Left kidney (tissue), 1 donor: ENCODE measurements at regions not wholly inside any gene's neighbourhood (a gene's known extent, or its start where the extent isn't known, plus 50 kb on each side); places are given as distances from the start of the nearest gene placed in this dataset.
"Not testable (repeated sequence)": the region's sequence is repeated elsewhere in the genome, so short reads cannot be mapped to it uniquely, and the experiment has no call there.

ENCODE experiments used
- DNase-seq: peaks from one replicate; pipeline ENCODE4 v3.0.0-alpha.2; 2013

DNA sequence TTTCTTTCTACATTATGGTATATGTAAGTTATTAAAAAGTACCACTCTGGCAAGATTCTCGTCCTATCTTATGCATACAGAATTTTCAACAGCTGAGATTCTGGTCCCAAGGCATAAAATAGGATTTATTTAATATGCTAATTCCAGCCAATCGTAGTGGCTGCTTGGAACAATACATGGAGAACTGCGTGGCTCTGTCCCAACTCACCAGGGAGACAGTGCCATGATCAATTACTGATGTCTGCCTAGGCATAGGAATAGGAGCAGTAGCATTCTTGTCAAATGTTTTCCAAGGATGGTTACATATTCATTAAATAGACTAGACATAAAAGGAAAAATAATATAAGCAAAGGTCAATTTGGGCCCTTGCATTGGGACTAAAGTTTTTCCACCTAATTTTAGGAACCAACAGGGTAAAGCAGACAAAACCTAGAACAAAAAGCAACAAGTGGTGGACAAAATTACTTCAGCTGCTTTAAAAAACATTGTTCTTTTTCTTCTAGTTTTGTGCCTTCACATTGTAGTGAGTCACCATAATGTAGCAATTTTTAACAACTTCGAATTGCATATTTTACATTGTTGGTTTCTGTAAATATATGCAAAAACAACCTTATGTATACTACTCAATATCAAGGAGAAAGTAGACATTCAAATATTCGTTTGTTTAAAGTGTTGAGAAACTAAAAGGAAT, 232.8 kb upstream of the ATP5MC3 start:
- DNase-seq, result no peak

DNA sequence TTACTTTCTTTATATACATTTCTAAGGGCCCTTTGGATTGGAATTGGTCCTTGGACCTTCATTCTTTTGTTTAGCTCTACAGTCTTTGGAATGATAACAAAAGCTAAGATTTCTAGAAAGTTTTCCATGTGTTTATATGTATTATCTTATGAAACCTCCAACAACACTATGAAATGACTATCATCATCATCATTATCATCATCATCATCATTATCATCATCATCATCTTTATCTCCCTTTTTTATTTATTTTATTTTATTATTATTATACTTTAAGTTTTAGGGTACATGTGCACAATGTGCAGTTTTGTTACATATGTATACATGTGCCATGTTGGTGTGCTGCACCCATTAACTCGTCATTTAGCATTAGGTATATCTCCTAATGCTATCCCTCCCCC, 229.4 kb upstream of the ATP5MC3 start:
- not testable (repeated sequence) for DNase-seq

GRCh38 chr2:175404839-175405238, 223.3 kb upstream of the ATP5MC3 start:
- no peak for DNase-seq

DNA sequence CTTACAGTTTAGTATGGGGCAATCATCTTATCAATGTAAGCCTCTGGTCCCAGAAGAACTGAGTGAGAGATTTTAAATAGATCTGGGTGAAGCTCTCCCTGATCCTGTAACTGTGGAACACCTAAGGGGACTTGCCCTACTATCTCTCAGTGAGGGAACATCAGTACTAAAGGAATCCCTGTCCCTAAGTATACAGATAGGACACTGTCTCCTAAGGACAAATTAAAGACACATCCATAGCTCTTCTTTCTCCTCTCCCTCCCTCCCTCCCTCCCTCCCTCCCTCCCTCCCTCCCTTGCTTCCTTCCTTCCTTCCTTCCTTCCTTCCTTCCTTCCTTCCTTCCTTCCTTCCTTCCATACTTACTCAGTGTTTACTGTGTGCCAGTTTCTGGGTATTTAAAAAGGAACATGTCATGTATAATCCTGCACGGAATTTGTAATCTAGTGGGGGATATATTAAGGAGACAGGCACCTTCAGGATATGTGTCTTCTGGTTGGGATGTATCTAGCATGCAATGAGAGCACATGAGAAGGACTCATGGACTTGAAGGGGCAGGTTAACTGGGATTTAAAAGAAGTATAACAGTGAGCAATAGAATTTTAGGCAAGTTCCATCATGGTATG, 222.2 kb upstream of the ATP5MC3 start:
- no peak for DNase-seq

DNA sequence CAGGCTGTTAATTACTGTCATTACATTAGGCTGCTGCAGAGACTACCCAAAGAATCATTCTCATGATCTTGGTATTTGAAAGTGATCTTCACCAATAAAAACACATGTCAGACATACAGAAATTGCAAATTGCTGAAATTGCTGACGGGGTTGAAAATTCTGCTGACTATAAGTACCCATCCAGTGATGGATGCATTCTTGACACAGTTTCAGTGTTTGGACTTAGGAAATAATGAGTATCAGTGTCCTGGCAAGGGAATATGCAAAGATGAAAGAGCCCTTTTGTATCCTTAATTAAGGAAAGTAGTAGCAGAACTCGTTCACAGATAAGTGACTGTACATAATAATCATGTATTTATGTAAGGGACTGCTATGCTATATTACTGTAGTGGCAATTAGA, 221.1 kb upstream of the ATP5MC3 start:
- no peak for DNase-seq

DNA sequence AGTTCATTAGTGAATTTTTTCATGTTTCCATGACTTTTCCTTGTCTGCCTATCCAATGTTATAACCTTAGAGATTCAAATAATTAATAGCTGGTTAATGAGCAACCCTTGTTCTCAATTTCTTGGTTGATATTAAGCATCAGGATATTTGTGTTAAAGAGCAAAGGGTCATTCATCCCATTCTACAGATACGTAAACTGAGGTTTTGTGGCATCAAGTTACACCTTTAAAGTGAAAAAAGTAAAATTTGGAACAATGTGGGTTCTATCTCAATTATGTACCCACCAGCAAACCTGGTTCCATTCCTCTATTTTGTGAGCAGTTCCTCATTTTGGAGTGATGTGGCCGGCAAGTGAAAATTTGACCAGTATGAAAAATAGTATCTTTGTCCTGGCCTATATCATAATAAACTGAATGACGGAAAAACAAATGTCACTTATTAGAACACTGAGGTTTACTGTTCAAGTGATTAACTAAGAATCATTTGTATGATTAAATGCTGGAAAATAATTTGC, 220.5 kb upstream of the ATP5MC3 start:
- DNase-seq, result no peak

- no peak for DNase-seq
Observed at GRCh38 chr2:175400975-175401374, 219.5 kb upstream of the ATP5MC3 start.

DNA sequence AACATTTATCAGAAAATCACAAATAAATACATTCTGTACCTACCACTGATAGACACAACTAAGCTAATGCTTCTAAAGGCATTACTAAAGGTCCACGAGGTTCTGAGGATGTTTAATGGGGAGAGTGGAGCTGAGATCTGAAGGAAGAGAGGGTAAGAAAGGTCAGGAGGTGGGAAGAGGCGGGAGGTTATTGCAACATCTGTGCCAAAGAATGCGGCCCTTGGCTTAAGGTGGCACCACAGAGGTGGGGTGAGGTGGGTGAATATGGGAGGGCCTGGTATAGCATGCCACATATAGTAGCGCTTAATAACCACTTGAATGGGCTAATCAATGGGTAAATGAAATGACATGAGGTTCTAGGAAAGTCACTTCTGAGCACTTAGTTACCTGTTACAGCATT, 217.8 kb upstream of the ATP5MC3 start:
- no peak for DNase-seq

- no peak for DNase-seq
Observed at GRCh38 chr2:175398848-175399247, 217.3 kb upstream of the ATP5MC3 start.

GRCh38 chr2:175396696-175397095, 215.2 kb upstream of the ATP5MC3 start:
- no peak for DNase-seq

GRCh38 chr2:175393851-175394250, 212.3 kb upstream of the ATP5MC3 start:
- DNase-seq, result no peak

GRCh38 chr2:175383286-175383685, 201.8 kb upstream of the ATP5MC3 start:
- no peak for DNase-seq

DNA sequence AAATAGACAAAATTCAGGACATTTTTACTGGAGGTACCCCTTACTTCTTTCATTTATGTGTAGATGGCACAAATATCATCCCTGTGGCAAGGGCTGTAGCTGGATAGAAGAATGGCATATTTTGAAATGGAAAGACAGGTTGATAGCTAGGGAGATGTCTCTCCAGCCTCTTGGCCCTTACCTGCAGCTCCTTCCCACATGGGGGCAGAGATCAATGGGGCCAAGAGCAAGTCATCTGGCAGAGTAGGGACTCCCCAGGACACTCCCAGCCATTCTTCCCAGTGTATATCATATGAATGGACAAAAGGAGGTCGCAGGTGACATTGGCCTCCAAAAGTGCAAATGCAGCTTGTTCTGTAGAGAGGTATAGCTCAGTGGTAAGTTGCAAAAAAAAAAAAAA, 192.2 kb upstream of the ATP5MC3 start:
- DNase-seq, result no peak

- DNase-seq, result no peak
Observed at GRCh38 chr2:175372704-175373701, 191.5 kb upstream of the ATP5MC3 start.

DNA sequence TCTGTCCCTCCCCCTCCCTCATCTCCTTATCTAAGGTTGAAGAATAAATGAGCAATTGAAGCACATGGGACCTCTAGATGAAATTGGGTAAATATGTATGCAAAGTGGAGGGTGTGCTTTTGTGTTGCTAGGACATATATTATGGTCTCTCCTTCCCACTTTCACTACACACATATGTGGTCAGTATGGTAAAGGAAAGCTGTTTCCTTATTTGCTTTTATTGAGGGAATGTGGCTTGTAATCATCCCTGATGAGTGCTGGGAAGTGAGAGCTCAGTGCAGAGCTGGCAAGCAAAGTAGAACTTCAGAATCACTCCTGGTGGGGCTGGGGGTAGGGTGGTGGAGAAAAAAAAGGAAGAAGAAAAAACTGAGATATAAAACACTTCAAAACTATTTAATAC, 189.9 kb upstream of the ATP5MC3 start:
- no peak for DNase-seq

DNA sequence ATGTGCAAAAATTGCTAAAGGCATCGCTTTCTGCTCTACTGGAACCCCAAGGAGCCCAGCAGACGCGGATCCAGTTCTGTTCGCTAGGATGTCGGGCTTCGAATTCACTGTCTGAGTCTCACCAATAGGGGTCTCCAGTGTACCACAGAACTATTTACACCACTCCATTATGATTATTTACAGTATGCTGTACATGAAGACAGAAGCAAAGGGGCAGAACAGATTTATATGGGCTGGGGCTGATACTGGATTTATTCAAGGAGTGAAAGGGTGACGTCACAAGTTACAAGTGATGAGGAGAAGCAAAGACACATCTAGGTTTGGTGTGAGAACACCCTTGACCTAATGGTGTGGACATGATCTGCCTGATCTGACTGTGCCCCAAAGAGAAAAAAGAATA, 185.3 kb upstream of the ATP5MC3 start:
- DNase-seq, result peak; percentile 59

GRCh38 chr2:175363699-175364098, 182.2 kb upstream of the ATP5MC3 start:
- no peak for DNase-seq

DNA sequence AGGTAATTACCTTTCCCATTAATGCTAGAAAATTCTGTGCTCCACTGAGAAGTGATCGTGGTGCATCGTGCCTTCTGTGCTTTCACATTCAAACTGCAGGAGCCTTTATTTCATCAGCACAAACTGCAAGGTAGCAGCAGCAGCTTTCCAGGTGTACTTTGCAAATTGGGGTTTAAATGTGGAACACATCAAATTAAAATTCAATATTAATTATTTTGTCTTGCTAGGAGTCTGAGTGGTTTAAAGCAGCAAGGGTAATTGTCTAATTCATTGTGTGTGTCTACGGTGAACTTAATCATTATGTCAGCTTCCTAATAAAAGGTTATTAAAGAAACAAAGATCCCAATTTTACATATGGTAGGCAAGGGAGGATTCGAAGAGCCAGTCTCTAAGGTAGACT, 180.8 kb upstream of the ATP5MC3 start:
- no peak for DNase-seq

DNA sequence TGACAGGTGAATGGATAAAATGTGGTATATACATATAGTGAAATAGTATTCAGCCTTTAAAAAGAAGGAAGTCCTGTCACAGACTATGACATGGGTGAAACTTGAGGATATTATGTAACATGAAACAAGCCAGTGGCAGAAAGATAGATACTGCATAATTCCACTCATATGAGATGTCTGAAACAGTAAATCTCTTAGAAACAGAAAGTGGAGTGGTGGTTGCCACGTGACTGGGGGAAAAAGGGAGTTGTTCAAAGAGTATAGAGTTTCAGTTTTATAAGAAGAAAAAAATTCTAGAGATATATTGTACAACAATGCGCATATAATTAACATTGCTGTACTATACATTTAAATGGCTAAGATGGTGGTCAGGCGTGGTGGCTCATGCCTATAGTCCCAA, 178.2 kb upstream of the ATP5MC3 start:
- no peak for DNase-seq

DNA sequence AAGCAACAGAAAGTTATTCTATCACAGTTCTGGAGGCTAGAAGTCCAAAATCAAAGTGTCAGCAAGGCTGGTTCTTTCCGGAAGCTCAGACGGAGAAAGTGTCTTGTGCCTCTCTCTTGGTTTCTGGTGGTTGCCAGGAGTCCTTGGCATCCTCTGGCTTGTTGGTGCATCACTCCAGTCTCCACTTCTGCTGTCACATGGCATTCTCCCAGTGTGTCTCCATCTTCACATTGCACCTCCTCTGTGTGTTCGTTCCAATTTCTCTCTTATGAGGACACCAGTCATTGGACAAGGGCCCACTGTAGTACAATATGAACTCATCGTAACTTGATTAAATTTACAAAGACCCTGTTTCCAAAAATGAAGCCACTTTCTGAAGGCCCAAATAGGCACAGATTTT, 175.4 kb upstream of the ATP5MC3 start:
- no peak for DNase-seq

DNA sequence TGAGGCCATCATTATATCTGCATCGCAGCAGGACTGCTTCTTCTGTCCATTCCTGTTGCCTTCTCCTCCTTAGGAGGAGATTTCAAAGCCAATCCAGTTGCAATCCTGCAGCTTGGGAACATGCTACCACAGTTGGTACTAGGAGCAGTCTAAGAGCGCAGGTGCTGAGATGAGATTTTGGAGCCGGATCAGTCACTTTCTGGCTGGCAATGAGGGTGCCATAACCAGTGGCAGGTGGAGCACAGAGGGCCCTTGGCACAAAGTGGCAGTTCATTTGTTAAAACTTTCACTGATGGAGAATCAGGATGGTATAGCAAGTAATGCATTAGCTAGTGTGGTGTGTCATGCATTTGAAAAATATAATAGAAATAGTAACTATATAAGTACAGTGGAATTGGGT, 173.7 kb upstream of the ATP5MC3 start:
- DNase-seq, result no peak

DNA sequence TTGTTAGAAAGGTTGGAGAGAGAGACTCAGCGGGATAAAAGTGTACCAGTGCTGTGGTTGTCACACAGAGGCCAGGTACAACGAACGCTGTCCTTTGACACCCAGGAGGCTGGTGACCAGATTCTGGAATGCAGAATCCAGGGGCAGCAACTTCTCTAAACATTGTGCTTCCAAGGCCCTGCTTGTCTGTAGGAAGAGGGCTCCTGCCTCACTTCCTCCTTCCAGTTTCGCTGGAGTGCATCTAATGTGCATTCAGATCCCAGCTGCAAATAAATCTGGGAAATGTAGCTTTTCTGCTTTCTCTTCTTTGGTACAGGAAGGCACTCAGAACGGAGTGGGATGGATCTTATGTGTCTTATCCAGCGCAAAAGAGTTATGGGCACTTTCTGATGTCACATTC, 171.8 kb upstream of the ATP5MC3 start:
- no peak for DNase-seq

DNA sequence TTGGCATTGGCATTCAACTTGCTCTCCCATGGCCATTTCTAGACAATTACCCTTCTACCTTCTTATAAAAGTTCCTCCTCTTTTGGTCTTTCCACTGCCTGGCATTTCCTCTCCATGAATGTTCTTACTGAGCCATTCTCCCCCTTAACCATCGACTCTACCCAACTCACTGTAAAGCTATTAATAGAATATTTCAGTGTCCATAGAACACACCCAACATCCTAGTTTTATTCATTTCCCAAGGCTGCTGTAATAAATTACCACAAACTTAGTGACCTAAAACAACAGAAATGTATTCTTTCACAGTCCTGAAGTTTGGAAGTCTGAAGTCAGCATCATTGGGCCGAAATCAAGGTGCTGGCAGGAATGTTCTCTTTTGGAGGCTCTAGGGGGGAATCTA, 170.0 kb upstream of the ATP5MC3 start:
- no peak for DNase-seq
